Right renal cortex interstitium (tissue), 3 donors: ENCODE measurements at regions not wholly inside any gene's neighbourhood (a gene's known extent, or its start where the extent isn't known, plus 50 kb on each side); places are given as distances from the start of the nearest gene placed in this dataset.
"Not testable (repeated sequence)": the region's sequence is repeated elsewhere in the genome, so short reads cannot be mapped to it uniquely, and the experiment has no call there.

ENCODE experiments used
- DNase-seq, 3 donors: peaks; one replicate each; pipeline ENCODE4 v3.0.0-alpha.2; 2013; ENCODE audit warnings: low read depth in 3 of 3, low spot score in 2 of 3

GRCh38 chr2:238774980-238775509 lies 72.8 kb upstream of the TWIST2 start:
- DNase-seq: no peak

- DNase-seq: no peak
Observed at GRCh38 chr2:238775591-238775990, 72.3 kb upstream of the TWIST2 start.

- DNase-seq: no peak
Observed at GRCh38 chr2:238776003-238776760, 71.7 kb upstream of the TWIST2 start.

GRCh38 chr2:238776761-238777046 lies 71.2 kb upstream of the TWIST2 start:
- not testable (repeated sequence) for DNase-seq

GRCh38 chr2:238777369-238778067 lies 70.4 kb upstream of the TWIST2 start:
- no peak for DNase-seq

- DNase-seq: peak in 2 of 3 donors; percentile 47 to 48
Observed at GRCh38 chr2:238784671-238785527, 63.0 kb upstream of the TWIST2 start.

GRCh38 chr2:238785528-238785860 lies 62.4 kb upstream of the TWIST2 start:
- no peak for DNase-seq

- DNase-seq: no peak
Observed at GRCh38 chr2:238786379-238786778, 61.5 kb upstream of the TWIST2 start.

- no peak for DNase-seq
Observed at GRCh38 chr2:238786792-238787490, 60.9 kb upstream of the TWIST2 start.

GRCh38 chr2:238787501-238787900 lies 60.4 kb upstream of the TWIST2 start:
- DNase-seq: no peak

- DNase-seq: no peak
Observed at GRCh38 chr2:238789317-238789806, 58.5 kb upstream of the TWIST2 start.

- DNase-seq: peak in 2 of 3 donors; percentile 8 to 37
Observed at GRCh38 chr2:238790126-238790832, 57.6 kb upstream of the TWIST2 start.

- DNase-seq: no peak
Observed at GRCh38 chr2:238790833-238791230, 57.1 kb upstream of the TWIST2 start.

GRCh38 chr2:238791354-238791753 lies 56.5 kb upstream of the TWIST2 start:
- DNase-seq: no peak

GRCh38 chr2:238793306-238793705 lies 54.6 kb upstream of the TWIST2 start:
- no peak for DNase-seq

GRCh38 chr2:238793801-238794449 lies 54.0 kb upstream of the TWIST2 start:
- DNase-seq: no peak

- no peak for DNase-seq
Observed at GRCh38 chr2:238796223-238796885, 51.5 kb upstream of the TWIST2 start.

GRCh38 chr2:238797537-238797936 lies 50.3 kb upstream of the TWIST2 start:
- no peak for DNase-seq
